Skeletal muscle satellite cell (primary cell): ENCODE measurements at regions not wholly inside any gene's neighbourhood (a gene's known extent, or its start where the extent isn't known, plus 50 kb on each side); places are given as distances from the start of the nearest gene placed in this dataset.

Experiments used
- H3K27me3 ChIP-seq: 2 replicates; pipeline ENCODE4 v1.7.0; 2013; ENCODE audit warnings: low read length; ENCODE audit not compliant: control insufficient read depth, insufficient read depth
- H3K36me3 ChIP-seq: 2 replicates; pipeline ENCODE4 v1.7.0; 2013; ENCODE audit warnings: mild to moderate bottlenecking, control low read depth, low read length; ENCODE audit not compliant: insufficient read depth
- H3K4me1 ChIP-seq: 2 replicates; pipeline ENCODE4 v1.7.0; 2013; ENCODE audit warnings: low read length; ENCODE audit not compliant: control insufficient read depth, insufficient read depth
- H3K4me2 ChIP-seq: 2 replicates; pipeline ENCODE4 v1.7.0; 2013; ENCODE audit warnings: mild to moderate bottlenecking, low read length
- H3K4me3 ChIP-seq: 2 replicates; pipeline ENCODE4 v1.7.0; 2013; ENCODE audit warnings: low read length
- H3K9ac ChIP-seq: 2 replicates; pipeline ENCODE4 v1.7.0; 2013; ENCODE audit warnings: mild to moderate bottlenecking, low read depth, low read length, moderate library complexity
- H3K9me3 ChIP-seq: replicated peaks from 2 replicates; pipeline ENCODE4 v1.7.0; 2013; ENCODE audit warnings: mild to moderate bottlenecking, control low read depth, low read length

DNA sequence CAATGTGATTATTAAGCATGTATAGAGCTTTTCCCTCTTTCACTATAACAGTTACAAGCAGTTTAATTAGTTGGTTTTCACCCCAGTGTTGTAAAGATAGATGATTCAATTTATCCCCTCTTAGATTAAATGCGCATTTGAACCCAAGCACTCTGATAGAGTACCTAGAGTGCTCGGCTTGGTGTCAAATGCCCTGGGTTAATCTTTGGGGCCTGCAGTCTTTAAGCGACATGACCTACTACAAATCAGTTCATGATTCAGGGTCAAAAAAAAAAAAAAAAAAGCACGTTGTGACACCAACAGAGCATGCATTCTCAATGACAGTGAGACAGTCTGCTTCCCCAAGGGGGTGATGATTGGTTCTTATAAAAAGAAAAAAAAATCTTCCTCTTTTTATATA, 375.3 kb downstream of the BRINP1 start:
- Histone ChIP-seq H3K9me3 (no peaks in the 10 kb centered on the region), H3K9ac (no peak overlapping the region), H3K4me1 (peaks cover 5% of the 10 kb centered on the region), H3K4me2 (no peak overlapping the region), H3K27me3 (no peaks in the 10 kb centered on the region), H3K4me3 (no peak overlapping the region), H3K36me3 (no peaks in the 10 kb centered on the region)

DNA sequence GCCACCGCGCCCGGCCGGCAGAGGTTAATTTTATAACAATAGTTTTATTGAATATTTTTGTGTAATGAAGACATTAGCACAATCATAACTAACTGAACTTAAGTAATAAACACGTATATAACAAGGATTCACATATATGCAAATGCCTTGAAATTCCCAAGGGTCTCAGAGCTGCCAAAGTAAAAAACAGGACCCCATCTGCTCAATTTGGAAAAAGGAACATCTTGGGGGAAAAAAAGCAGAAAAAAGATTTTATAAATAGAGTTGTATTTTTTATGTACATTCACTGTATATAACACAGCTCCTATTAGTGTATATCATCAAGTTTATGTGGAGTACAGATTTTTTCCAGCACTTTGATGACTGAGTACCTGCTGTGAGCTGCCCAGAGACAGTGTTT, 366.7 kb downstream of the BRINP1 start:
- peak overlapping the region; percentile 70 for H3K9ac ChIP-seq
- H3K36me3 ChIP-seq = no peaks in the 10 kb centered on the region
- peaks cover 38% of the 10 kb centered on the region for H3K4me1 ChIP-seq
- H3K27me3 ChIP-seq = no peaks in the 10 kb centered on the region
- H3K4me3 ChIP-seq = no peak overlapping the region
- H3K4me2 ChIP-seq = peak overlapping the region; percentile 67
- H3K9me3 ChIP-seq = no peaks in the 10 kb centered on the region

DNA sequence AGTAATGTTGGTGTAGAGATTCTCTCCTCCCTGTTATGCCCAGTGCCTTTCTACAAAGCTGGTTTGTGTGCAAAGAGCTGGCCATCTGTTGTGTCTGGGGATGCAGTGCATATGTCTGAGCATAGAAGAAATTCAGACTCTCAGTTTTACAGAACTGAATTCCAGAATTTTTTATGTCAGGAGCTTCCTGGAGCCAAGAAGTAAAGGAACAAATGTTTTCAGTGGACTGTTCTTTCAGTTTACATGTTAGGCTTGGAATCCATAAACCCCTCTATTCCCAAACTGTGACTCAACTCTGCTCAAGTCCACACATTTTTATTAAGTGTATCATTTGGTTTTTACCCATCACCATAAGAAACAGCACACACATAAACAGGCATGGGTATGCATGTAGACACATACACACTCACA, 366.0 kb downstream of the BRINP1 start:
- no peaks in the 10 kb centered on the region for H3K9me3 ChIP-seq
- peak overlapping the region; percentile 70 for H3K9ac ChIP-seq
- H3K4me3 ChIP-seq = peak overlapping the region; percentile 26
- no peaks in the 10 kb centered on the region for H3K36me3 ChIP-seq
- peaks cover 38% of the 10 kb centered on the region for H3K4me1 ChIP-seq
- H3K27me3 ChIP-seq = no peaks in the 10 kb centered on the region
- H3K4me2 ChIP-seq = peak overlapping the region; percentile 67

- no peaks in the 10 kb centered on the region for H3K36me3 ChIP-seq
- peak overlapping the region; percentile 70 for H3K9ac ChIP-seq
- peaks cover 43% of the 10 kb centered on the region for H3K4me1 ChIP-seq
- H3K4me2 ChIP-seq = peak overlapping the region; percentile 67
- peak overlapping the region; percentile 25 for H3K4me3 ChIP-seq
- H3K9me3 ChIP-seq = no peaks in the 10 kb centered on the region
- H3K27me3 ChIP-seq = no peaks in the 10 kb centered on the region
These were observed 365.2 kb downstream of the BRINP1 start for GRCh38 chr9:119003882-119004617.

GRCh38 chr9:119004618-119004990, 364.6 kb downstream of the BRINP1 start:
- no peaks in the 10 kb centered on the region for H3K9me3 ChIP-seq
- peak overlapping the region; percentile 67 for H3K4me2 ChIP-seq
- H3K4me1 ChIP-seq = peaks cover 48% of the 10 kb centered on the region
- peak overlapping the region; percentile 25 for H3K4me3 ChIP-seq
- H3K36me3 ChIP-seq = no peaks in the 10 kb centered on the region
- peak overlapping the region; percentile 70 for H3K9ac ChIP-seq
- H3K27me3 ChIP-seq = no peaks in the 10 kb centered on the region

DNA sequence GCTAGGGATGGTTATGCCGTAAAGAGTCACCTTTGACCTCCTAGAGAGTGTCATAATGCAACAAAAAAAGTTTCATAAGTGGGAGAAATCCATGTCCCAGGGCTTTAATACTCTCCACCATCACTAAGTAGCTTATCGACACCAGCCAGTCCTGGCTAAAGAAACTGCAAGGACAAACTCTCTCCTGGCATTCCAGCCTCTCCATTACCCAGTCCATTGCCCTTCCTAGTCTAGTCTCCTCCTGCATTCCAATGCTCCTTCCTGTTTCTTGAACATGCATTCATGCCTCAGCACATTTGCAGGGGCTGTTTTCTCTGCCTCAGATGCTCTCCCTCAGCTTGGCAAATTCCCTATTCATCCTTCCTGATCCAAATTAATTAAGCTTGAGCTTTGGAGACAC, 364.1 kb downstream of the BRINP1 start:
- H3K27me3 ChIP-seq = no peaks in the 10 kb centered on the region
- peak overlapping the region; percentile 70 for H3K9ac ChIP-seq
- H3K9me3 ChIP-seq = no peaks in the 10 kb centered on the region

GRCh38 chr9:119009249-119009648, 360.0 kb downstream of the BRINP1 start:
- Histone ChIP-seq H3K4me3 (peak overlapping the region; percentile 21), H3K36me3 (no peaks in the 10 kb centered on the region), H3K4me2 (peak overlapping the region; percentile 59), H3K4me1 (peaks cover 29% of the 10 kb centered on the region), H3K9me3 (no peaks in the 10 kb centered on the region), H3K9ac (no peak overlapping the region), H3K27me3 (no peaks in the 10 kb centered on the region)

More for the DNA sequence above, 364.1 kb downstream of the BRINP1 start:
- Histone ChIP-seq H3K4me2 (peak overlapping the region; percentile 67), H3K4me3 (peak overlapping the region; percentile 25), H3K4me1 (peaks cover 48% of the 10 kb centered on the region), H3K36me3 (no peaks in the 10 kb centered on the region)

- Histone ChIP-seq H3K4me2 (no peak overlapping the region), H3K4me1 (peaks cover 5% of the 10 kb centered on the region), H3K9ac (no peak overlapping the region), H3K4me3 (no peak overlapping the region), H3K36me3 (no peaks in the 10 kb centered on the region), H3K9me3 (no peaks in the 10 kb centered on the region), H3K27me3 (no peaks in the 10 kb centered on the region)
These were observed 349.0 kb downstream of the BRINP1 start for GRCh38 chr9:119020284-119020683.

- Histone ChIP-seq H3K27me3 (no peaks in the 10 kb centered on the region), H3K36me3 (no peaks in the 10 kb centered on the region), H3K9me3 (no peaks in the 10 kb centered on the region), H3K4me3 (no peak overlapping the region), H3K4me1 (peaks cover 9% of the 10 kb centered on the region), H3K4me2 (no peak overlapping the region), H3K9ac (no peak overlapping the region)
These were observed 348.4 kb downstream of the BRINP1 start for GRCh38 chr9:119020730-119021333.

GRCh38 chr9:119026120-119026519, 343.1 kb downstream of the BRINP1 start:
- Histone ChIP-seq H3K27me3 (no peaks in the 10 kb centered on the region), H3K9me3 (no peaks in the 10 kb centered on the region), H3K9ac (peak overlapping the region; percentile 65), H3K4me2 (peak overlapping the region; percentile 49), H3K4me1 (peaks cover 25% of the 10 kb centered on the region), H3K36me3 (no peaks in the 10 kb centered on the region), H3K4me3 (no peak overlapping the region)

GRCh38 chr9:119027901-119028699, 341.1 kb downstream of the BRINP1 start:
- Histone ChIP-seq H3K4me2 (no peak overlapping the region), H3K4me3 (no peak overlapping the region), H3K36me3 (no peaks in the 10 kb centered on the region), H3K4me1 (peaks cover 25% of the 10 kb centered on the region), H3K9me3 (no peaks in the 10 kb centered on the region), H3K27me3 (no peaks in the 10 kb centered on the region), H3K9ac (no peak overlapping the region)
